HG03342 (cell line): ENCODE measurements at regions not wholly inside any gene's neighbourhood (a gene's known extent, or its start where the extent isn't known, plus 50 kb on each side); places are given as distances from the start of the nearest gene placed in this dataset.
"Not testable (repeated sequence)": the region's sequence is repeated elsewhere in the genome, so short reads cannot be mapped to it uniquely, and the experiment has no call there.

Source experiments
- ATAC-seq: cut with Tn5 transposase; IDR thresholded peaks from one replicate; pipeline ENCODE4 v1.9.1; 2021; ENCODE audit warnings: mild to moderate bottlenecking, moderate library complexity; ENCODE audit not compliant: unreplicated experiment

GRCh38 chr2:37722971-37723370 is 51.5 kb upstream of the CDC42EP3 start:
- not testable (repeated sequence) for ATAC-seq

GRCh38 chr2:37730037-37730818 is 58.8 kb upstream of the CDC42EP3 start:
- no peak for ATAC-seq

GRCh38 chr2:37732412-37732811 is 61.0 kb upstream of the CDC42EP3 start:
- not testable (repeated sequence) for ATAC-seq

- ATAC-seq, result no peak
Observed at GRCh38 chr2:37733251-37733650, 61.8 kb upstream of the CDC42EP3 start.

- not testable (repeated sequence) for ATAC-seq
Observed at GRCh38 chr2:37733955-37734354, 62.5 kb upstream of the CDC42EP3 start.

GRCh38 chr2:37734891-37735523 is 63.6 kb upstream of the CDC42EP3 start:
- ATAC-seq, result not testable (repeated sequence)

- not testable (repeated sequence) for ATAC-seq
Observed at GRCh38 chr2:37735524-37735910, 64.1 kb upstream of the CDC42EP3 start.

GRCh38 chr2:37737507-37737906 is 66.1 kb upstream of the CDC42EP3 start:
- no peak for ATAC-seq

GRCh38 chr2:37738266-37738885 is 66.9 kb upstream of the CDC42EP3 start:
- no peak for ATAC-seq

GRCh38 chr2:37739153-37739552 is 67.7 kb upstream of the CDC42EP3 start:
- ATAC-seq, result no peak

- ATAC-seq, result no peak
Observed at GRCh38 chr2:37740164-37740739, 68.8 kb upstream of the CDC42EP3 start.

GRCh38 chr2:37742286-37742685 is 70.8 kb upstream of the CDC42EP3 start:
- no peak for ATAC-seq

GRCh38 chr2:37744010-37744409 is 72.6 kb upstream of the CDC42EP3 start:
- no peak for ATAC-seq

GRCh38 chr2:37744961-37745360 is 73.5 kb upstream of the CDC42EP3 start:
- ATAC-seq, result not testable (repeated sequence)

GRCh38 chr2:37746011-37746410 is 74.6 kb upstream of the CDC42EP3 start:
- not testable (repeated sequence) for ATAC-seq

GRCh38 chr2:37746883-37747282 is 75.4 kb upstream of the CDC42EP3 start:
- no peak for ATAC-seq

GRCh38 chr2:37748541-37748940 is 77.1 kb upstream of the CDC42EP3 start:
- ATAC-seq, result no peak

- not testable (repeated sequence) for ATAC-seq
Observed at GRCh38 chr2:37750286-37750685, 78.8 kb upstream of the CDC42EP3 start.

GRCh38 chr2:37752766-37753165 is 81.3 kb upstream of the CDC42EP3 start:
- no peak for ATAC-seq

- ATAC-seq, result no peak
Observed at GRCh38 chr2:37753758-37754157, 82.3 kb upstream of the CDC42EP3 start.

GRCh38 chr2:37755961-37756559 is 84.6 kb upstream of the CDC42EP3 start:
- not testable (repeated sequence) for ATAC-seq
